GM03348 (cell line): ENCODE measurements at regions not wholly inside any gene's neighbourhood (a gene's known extent, or its start where the extent isn't known, plus 50 kb on each side); places are given as distances from the start of the nearest gene placed in this dataset.

Experiments used
- DNase-seq: peaks from one replicate; pipeline ENCODE4 v3.0.0; 2012; ENCODE audit warnings: low spot score

DNA sequence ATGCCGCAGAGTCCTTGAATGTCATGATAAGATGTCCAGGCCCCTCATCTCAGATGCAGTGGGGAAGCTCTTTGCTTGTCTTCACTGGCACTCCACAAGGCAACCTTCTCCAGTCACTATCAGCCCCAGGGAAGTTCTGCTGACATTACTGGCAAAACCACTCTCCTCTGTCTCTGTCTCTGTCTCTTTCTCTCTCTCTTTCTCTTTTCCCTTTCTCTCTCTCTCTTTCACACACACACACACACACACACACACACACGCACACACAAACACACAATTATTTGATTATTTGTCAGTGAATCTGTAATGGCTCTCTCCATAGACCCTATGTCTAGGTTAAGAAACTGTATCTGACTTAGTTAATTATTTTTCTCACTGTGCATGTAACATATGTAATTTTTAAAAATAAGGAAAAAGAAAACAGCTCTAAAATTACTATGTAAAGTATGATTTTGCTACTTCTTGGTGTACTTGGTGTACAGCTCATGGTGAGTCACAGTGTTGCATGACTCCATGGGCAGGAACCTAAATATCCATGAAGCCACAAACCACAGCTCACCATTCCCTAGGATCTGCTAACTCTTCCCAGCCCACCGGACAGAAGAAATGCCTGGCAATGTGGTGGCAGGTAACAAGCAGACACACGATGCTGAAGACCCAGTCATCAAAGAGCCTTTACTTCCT lies 594.9 kb upstream of the ID2 start:
- peak; percentile 87 for DNase-seq

DNA sequence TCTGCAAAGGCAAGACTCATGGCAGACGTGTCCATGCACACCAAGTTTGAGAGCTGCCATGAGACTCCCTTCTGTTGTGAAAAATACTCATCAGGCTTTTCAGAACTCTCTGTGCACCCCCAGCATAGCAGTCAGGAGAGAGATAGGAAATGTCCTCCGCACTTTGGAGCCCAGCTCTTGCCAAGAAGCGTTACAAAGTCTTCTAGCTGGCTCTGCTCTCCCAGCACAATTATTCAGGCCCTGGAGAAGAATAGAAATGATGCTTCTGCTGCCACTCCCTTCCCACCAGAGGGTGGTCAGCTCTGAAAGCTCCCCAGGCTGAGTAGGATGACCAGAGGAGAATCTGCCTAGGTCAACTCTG lies 594.4 kb upstream of the ID2 start:
- peak; percentile 55 for DNase-seq

DNA sequence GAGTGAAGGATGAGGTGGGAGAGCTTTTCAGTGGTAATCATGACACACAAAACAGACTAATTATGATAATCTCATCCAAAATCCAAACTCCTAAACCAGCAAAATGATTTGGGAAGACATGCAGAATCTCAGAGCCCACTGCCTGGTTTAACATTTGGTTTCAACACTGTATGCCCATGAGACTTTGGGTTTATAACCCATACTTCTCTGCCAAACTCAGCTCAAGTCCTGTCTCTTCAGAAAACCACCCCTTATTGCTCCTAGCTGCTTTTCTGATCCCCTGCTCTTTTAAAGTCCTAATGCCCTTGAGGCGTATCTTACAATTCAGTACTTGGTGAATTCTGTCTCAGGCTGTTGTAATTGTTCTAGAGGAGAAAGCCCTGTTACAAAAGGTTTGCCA lies 593.0 kb upstream of the ID2 start:
- DNase-seq, result no peak

DNA sequence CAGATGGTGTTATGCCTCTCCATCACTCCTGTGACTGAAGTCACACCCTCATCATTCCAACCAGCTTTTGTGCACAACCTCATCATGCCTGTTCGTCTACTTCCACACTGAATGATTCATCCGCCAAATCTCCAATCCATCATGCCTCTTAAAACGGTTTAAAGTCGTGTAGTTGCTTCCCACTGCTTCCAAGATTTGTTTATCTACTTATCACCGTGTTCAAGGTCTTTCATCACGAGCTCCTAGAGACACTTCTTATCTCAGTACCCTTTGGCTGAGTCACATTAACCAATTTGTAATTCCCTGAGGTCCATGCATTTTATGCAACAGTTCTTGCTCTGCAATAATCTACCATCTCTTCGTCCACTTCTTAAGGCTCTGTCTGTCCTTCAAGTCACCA lies 592.3 kb upstream of the ID2 start:
- no peak for DNase-seq

DNA sequence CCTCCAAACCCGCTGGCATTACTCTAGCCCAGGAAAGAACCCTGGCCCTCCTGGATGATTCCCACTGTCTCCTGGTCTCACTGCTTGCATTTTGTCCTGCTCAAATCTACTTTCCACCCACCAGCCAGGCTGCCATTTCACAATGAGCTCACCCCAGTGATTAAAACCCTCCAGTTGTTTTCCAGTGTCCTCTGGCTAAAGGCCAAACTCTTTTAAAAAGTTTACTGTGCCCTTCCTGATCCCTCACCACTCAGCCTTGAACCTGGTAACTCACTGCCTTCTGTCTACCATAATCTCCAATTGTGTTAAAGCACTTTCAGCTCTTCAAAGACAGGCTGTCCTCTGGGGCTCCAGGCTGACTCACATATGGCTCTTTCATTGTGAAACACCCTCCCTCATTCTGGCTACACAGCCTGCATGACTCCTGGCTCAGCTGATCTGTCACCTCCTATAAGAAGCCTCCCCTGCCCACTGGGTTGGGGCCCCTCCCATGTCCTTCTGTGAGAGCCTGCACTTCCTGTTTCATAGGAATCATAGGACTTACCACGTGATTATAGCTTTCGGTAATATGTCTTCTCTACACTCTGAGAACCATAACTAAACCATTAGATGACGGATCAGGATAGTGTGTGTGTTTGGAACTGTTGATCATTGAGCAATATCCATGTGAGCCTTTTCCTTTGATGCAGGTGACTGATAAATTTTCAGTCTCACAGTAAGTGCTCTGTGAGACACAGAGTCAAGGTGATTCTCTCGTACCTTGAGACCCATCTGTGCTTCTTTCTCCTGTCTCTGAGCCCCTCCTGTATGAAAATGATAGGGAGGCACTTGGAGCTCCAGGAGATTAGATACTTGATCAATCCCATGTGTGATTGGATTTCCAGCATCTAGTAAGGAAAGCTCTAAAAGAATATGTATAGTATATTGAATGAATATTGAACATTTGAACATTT lies 590.8 kb upstream of the ID2 start:
- peak; percentile 82 for DNase-seq

DNA sequence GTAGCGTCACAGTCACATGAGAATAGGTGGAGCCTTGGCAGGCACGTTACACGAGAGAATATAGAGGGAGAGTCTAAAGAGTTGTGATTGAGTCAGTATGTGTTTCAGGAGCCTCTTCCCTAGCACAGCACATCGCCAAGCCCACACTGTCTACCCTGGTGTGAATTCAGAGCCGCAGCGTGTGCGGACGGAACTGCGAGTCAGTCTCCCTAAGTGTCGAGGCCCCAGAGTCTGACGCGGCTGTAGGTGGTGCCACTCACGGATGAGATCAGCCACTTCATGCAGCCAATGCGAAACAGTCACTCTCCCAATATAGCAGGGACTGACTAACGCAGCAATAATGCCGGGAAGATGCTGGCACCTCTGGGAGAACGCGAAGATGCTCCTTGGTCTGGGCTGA lies 587.3 kb upstream of the ID2 start:
- no peak for DNase-seq

DNA sequence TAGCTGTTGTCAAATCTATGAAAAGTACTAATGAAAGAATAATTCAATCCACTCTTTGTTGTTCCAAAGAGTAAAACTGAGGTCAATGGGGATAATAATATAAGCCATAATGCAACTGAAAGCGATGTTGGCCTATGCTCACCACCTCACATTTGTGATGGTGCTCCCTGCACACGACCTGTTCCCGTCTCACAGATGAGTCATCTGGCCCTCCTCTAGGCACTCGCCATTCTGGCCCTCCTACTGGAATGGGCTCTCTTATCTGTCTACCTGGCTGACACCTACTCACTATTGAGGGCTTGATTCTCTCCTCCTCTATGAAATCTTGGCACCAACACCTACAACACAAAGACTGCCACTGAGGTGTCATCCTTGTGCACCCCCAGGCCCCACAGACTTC lies 585.9 kb upstream of the ID2 start:
- no peak for DNase-seq

DNA sequence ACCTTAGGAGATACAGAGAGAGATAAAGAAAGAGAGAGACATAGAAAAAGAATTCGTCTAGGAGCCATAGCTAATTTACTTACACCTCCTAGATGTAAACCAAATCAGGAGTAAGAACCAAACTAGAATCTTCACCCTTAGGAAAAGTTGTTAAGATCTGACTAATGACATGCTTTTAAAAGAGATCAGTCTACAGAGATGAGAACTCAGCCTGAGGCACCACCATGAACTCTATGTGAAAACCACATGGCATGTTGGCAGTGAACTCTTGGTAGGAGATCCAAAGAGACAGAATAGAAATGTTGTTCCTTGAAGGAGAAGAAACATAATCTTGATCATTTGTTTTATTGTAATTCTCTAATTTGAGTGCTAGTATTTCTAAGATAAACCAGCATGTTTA lies 585.4 kb upstream of the ID2 start:
- no peak for DNase-seq

DNA sequence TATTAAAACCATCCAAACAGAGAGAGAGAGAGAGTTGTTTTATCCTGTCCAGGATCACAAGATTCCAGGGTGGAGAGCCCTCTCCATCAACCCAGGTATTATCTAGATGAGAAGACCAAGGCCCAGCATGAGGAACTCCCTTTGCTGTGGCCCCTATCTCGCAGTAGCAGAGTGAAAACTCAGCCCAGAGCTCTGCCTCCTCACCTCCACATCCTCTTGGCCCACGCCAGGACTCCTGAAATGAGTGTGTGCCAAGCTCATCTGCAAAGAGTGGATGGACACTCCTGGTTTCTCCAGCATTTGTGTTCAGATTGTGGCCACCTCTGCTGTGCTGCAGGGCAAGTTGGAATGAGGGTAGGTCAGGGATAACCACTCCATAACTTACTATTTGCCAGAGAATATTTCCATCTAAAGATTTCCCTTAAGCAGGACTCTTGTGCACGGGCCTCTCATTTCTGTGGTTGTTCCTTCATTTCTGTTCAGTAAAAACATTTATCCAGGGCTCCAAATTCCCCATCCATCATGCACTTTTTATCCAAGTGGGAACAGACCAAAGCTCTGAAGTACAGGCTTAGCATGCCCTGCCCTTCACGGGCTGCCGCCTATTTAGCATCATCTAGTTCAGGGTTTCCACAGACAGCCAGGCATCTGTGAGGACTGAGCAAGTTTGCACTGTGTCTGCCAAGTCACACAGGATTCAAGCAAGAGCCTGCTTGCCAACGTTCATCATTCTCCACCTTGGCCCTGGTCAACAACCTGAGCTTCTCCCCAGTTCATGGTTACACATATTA lies 583.2 kb upstream of the ID2 start:
- no peak for DNase-seq

DNA sequence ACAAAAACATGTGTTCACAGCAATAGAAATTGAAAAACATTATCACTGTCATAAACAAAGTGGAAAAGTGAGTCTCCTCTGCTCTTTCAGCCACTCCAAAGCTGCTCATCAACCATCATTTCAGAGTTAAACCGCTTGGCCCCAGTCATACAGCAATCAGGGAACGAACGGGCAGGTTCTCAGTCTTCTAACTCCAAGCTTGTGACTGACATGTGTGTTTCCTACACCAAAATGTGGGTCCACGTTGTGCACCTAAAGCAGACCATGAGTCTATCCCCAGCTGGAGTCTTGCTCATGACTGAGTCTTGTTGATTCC lies 582.6 kb upstream of the ID2 start:
- no peak for DNase-seq

DNA sequence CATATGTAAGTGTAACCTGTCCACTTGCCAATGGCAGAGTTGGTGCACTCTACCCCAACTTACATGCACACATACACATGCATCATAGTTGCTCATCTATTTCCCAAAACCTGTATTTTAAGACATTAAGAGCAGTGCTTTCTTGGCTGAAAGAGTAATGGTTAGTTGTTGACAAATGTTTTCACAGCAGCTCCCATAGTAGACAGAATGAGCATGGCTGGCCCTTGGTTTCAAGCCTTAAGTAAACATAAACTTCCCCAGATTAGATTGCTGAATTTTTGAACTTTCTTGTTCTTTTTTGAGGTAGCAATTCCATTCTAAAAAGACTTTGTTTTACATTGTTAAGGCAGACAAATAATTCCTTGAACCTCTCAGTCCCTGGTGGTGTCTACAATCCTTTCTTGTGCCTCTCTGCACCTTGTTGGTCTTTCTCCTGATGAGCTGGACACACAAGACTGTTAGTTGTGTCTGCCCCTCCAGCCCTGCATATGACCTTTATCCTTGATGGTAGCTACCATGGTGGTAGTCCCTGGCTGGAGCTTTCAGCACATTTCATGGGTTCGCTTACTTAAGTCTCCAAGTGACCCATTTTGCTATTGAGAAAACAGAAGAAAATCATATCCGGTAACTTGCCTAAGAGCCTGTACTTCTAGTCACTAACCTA lies 580.1 kb upstream of the ID2 start:
- DNase-seq, result no peak

DNA sequence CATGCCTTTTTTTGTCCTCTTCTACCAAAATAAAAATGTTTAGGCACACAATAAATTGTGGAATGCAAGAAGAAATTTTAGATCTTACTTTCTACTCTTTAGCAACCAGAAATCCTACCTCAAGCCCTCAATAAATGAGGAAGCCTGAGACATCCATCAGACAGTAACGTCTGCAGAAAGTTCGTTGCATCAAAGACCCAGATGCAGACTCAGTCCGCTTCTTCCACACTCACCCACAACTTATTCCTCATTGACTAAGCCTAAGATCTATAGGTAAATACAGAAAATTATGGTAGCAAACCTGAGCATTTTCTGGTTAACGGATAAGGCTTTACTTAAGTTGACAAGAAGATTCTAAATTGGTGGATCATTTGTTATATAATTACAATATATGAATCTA lies 579.4 kb upstream of the ID2 start:
- no peak for DNase-seq

DNA sequence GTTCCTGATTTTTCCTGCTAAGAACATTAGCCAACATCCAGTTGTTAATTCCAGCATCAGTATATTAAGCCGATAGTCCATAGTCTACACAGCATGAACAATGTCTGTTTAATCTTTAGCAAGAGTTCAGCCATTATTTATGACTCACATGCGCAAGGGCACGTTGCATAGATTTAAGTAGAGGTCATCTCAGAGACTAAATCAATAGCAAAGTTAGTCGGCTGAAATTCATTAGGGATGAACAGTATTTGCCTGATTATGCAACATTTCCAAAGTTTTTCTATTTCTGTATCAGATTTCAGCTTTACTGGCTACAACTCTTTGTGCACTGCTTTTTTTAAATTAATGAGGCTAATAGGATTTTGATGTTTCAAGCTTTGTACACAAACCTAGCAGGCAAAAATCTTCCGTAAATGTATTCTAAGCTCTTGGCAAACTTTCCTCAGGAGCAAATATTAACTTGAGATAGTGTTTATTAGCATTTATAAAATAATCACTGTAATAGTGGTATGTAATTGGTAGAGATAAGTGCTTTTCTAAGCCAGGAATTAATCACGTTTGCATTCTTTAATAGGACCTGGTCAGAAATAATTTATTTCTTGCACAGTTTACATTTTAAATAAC lies 578.7 kb upstream of the ID2 start:
- peak; percentile 52 for DNase-seq

DNA sequence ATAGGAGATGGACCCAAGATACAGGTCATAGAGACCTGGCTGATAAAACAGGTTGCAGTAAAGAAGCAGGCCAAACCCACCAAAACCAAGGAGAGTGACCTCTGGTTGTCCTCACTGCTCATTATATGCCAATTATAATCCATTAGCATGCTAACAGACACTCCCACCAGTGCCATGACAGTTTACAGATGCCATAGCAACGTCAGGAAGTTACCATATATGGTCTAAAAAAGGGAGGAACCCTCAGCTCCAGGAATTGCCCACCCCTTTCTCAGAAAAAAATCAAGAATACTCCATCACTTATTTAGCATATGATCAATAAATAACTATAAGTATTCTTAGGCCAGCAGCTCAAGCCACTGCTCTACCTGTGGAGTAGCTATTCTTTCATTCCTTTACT lies 574.7 kb upstream of the ID2 start:
- DNase-seq, result no peak

DNA sequence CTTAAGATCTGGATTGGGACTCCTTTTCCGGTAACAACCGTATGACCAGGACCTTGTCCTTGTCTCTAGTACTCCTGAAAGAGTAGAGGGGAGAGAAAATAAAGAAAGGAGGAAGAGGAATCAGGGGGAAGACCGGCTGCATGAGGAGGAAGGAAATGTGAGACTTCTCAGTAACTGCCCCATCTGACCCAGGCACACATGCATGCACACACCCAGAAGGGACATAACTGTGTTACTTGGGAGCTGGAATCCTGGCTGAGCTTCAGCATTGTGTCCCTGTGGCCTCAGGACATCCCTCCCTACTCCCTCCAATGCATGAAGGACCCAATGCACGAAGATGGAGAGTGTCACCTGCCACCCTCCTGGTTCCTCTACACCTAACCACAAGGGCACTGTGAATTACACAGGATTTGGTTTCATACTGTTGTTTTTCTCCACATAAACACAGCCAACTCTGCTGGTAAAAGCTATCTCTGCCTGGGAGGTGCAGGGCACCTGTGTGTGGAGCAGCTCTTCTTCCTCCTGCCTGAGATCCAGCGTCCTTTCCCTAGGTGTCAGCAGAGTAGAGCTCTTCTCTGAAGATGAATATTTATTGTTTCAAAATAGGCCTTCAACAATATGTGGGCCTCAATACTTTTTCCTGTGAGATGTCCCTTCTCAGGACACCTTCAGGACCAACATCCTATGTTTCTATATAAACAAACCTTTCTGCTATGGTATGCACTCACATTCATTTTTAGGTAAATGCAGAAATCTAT lies 574.1 kb upstream of the ID2 start:
- no peak for DNase-seq

DNA sequence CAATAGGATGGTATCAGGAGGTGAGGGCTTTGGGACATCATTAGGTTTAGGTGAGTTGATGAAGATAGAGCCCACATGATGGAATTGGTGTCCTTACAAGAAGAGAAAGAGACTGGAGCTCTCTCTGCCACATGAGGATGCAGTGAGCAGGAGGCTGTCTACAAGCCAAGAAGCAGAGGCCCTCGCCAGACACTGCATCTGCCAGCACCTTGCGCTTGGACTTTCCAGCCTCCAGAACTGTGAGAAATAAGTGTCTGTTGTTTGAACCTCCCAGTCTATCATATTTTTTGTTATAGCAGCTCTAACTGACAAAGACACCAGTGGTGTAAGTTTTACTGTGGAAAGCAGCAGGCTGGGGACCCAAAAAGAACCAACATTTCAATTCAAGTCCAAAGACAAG lies 571.1 kb upstream of the ID2 start:
- no peak for DNase-seq

DNA sequence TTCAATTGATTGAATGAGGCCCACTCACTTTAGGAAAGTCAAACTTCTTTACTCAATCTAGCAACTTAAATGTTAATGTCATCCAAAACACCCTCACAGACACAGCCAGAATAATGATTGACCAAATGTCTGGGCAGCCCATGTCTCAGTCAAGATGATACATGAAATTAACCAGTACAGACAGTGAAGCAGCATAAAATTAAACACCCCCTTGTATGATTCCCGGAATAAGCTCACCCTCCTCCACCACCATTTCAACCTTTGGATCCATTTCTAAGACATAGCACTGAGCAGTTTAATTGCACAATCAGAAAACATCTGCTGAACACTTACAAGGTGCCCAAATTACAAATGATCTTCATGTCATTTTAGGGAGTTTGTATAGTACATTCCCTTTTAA lies 570.7 kb upstream of the ID2 start:
- DNase-seq, result no peak

DNA sequence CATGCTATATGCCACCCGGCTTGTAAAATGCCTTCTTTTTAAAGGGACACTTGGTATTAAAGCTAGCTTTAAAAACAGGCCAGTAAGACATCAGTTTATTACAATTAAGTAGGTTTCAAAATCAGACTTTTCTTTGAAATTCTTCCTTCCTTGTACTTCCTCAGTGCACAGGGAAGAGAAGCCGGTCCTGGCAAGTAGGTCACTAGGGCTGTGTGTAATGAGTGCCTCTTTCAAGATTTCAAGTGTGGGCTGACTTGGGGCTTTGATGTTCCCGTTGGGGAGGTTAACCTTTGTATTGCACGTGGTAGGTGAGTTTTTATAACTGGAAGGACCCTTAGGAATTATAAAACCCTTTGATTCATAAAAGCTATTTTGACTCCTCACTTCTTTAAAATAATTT lies 566.4 kb upstream of the ID2 start:
- DNase-seq, result no peak

DNA sequence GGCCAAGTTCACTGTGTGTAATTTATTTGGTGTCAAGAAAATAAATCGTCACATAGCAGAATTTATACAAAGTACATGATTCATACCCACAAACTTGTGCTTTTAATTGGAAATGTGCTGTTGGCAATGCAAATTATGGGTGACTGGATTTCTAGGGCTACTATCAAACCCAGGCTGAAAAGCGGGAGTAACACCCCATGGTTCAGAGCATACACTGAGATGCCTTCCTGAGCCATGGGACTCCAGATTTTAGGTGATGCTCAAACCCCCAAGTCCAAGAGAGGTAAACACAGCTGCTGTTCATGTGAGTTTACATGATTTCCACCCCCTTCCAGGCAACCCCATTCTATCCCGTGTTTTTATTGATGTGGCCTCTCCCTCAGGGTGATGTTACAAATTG lies 565.9 kb upstream of the ID2 start:
- DNase-seq, result peak; percentile 11

DNA sequence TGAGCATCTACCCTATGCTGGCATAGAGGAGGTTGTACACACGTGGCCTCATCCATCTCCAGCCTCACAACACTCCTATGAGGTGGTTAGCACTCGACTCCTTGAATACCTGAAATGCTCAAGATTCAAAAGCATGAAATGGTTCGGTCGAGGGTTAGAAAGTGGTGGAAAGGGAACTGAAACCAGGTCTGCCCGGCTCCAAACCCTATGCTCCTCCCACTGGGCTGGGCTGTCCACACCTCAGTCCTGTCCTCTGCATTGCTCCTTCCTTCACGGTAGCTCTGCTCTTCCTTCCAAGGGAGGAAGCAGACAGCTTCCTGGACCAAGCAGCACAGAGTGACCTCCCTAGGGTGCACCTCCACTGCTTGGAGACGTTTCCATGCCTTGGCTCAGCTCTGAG lies 565.2 kb upstream of the ID2 start:
- DNase-seq, result no peak
